Amniotic stem cell (primary cell): ENCODE measurements at regions not wholly inside any gene's neighbourhood (a gene's known extent, or its start where the extent isn't known, plus 50 kb on each side); places are given as distances from the start of the nearest gene placed in this dataset.
"Not testable (repeated sequence)": the region's sequence is repeated elsewhere in the genome, so short reads cannot be mapped to it uniquely, and the experiment has no call there.

Experiments
- DNase-seq: peaks from one replicate; lab custom pipeline; 2025; lab: John Stamatoyannopoulos, UW

DNA sequence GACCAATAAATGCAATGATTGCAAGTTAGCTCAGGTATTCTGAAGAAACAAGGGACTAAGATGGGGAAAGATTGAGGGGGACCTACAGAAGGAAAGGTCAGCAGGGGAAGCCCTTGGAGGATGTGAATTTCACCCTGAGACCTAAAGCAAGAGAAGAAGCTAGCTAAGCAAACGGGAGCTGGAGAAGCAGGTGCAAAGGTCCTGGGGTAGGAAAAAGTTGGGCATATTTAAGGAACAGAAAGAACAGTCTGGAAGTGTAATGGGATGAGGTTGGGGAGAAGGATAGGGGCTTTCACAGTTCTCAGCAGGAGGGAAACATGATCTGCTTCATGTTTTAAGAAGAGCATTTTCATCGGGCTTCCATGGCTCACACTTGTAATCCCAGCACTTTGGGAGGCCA lies 89.7 kb upstream of the SLC45A1 start:
- no peak for DNase-seq

DNA sequence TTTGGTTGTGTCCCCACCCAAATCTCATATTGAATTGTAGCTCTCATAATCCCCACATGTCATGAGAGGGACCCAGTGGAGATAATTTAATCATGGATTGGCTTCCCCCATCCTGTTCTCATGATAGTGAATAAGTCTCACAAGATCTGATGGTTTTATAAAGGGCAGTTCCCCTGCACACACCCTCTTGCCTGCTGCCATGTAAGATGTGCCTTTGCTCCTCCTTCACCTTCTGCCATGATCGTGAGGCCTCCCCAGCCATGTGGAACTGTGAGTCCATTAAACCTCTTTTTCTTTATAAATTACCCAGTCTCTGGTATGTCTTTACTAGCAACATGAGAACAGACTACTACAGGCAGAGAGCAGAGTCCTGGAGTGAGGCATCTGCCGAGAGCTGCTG lies 90.2 kb upstream of the SLC45A1 start:
- not testable (repeated sequence) for DNase-seq

GRCh38 chr1:8226747-8227146 lies 91.2 kb upstream of the SLC45A1 start:
- no peak for DNase-seq

GRCh38 chr1:8226024-8226423 lies 91.9 kb upstream of the SLC45A1 start:
- DNase-seq = not testable (repeated sequence)

DNA sequence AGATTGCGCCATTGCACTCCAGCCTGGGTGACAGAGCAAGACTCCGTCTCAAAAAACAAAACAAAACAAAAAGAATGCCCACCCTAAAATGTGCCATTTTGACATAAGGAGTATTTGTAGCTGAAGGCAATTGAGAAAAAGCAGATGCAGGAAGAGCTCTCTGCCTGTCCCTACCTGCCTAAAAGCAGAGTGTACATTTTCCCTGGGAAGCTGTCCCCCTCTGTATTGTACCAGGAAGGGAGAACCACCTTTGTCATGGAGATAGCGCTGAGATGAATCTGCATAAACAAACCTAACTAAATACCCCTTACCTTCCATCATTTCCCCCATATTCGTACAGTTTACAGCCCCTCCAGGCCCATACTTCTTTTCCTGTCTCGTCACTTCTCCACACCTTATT lies 94.4 kb upstream of the SLC45A1 start:
- no peak for DNase-seq

GRCh38 chr1:8222789-8223188 lies 95.1 kb upstream of the SLC45A1 start:
- DNase-seq = no peak

GRCh38 chr1:8219530-8219929 lies 98.4 kb upstream of the SLC45A1 start:
- DNase-seq = no peak

- DNase-seq = no peak
These were observed 99.4 kb upstream of the SLC45A1 start for GRCh38 chr1:8218351-8219092.

DNA sequence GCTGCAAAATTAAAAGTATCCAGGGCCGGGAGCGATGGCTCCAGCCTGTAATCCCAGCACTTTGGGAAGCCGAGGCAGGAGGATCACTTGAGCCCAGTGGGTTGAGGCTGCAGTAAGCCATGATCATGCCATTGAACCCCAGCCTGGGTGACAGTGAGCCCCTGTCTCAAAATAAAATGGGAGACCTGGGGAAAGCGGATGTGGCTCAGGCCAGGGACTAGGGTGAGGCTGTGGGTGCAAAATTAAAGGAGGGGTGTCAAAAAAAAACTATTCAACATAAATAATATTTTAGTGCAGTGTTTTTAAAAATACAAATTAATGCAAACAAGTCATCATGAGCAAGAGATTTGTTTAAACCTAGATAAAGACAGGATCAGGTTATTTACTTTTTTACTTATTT lies 100.1 kb upstream of the SLC45A1 start:
- no peak for DNase-seq

- DNase-seq = no peak
These were observed 100.8 kb upstream of the SLC45A1 start for GRCh38 chr1:8217011-8217711.

DNA sequence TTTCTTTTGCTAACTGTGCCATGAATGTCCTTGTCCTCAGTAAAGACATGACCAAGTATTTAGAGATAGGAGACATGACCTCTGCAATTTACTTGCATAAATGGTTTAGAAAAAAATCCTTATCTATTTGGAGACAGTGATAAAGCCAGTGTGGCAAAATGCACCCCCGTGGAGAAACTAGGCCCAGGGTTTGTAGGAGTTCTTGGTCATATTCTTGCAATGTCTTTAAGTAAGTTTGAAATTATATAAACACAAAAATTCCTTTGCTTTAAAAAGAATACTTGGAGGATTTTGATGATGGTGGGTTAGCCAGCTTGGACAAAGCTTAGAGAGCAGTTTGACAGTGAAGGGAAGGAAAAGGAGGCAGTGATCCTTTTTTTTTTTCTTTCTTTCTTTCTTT lies 101.9 kb upstream of the SLC45A1 start:
- no peak for DNase-seq

DNA sequence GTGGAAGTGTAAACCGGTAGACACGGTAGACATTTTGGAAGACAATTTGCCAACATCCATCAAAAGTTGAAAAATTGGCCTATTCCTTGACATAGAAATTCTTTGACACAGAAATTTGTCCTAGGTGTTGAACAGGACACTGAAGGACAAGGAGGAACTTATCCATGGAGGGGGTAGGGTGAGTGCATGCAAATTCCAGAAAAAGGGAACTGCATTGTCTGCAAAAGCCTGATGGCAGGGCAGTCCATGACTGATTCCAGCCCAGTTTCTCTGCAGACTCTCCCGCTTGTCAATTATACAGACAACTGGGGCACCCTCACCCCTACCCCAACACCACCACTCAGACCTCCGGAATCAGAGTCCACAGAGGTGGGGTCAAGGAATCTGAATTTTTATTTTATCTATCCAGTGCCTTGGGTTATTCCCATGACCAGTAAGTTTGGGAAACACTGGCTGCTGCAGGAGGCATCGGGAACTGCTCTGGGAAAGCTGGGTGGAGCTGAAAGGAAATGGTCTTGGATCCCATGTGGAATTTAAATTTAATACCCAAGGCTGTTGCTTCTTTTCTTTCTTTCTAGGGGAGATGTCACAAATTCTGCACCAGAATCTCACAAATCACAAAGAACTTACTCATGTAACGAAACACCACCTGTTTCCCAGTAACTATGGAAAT lies 103.3 kb upstream of the SLC45A1 start:
- no peak for DNase-seq

- DNase-seq = no peak
These were observed 104.2 kb upstream of the SLC45A1 start for GRCh38 chr1:8213676-8214075.

DNA sequence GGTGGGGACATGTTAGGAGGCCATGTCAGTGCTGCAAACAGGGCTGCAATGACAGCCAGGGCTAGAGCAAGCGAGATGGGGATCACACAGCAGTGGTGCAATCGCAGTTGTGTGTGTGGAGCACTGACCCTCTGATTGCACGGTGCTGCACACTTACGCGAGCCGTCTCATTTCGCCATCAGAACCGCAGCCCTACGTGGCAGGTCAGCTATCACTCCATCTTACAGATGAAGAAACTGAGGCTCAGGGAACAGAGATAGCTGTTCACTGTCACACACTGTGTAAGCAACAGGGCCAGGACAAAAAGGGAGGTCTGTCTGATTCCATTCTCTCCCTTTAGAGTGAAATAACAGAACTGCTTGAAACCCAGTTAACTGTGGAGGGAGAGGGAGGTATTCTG lies 104.8 kb upstream of the SLC45A1 start:
- no peak for DNase-seq

GRCh38 chr1:8212580-8213031 lies 105.3 kb upstream of the SLC45A1 start:
- DNase-seq = no peak

DNA sequence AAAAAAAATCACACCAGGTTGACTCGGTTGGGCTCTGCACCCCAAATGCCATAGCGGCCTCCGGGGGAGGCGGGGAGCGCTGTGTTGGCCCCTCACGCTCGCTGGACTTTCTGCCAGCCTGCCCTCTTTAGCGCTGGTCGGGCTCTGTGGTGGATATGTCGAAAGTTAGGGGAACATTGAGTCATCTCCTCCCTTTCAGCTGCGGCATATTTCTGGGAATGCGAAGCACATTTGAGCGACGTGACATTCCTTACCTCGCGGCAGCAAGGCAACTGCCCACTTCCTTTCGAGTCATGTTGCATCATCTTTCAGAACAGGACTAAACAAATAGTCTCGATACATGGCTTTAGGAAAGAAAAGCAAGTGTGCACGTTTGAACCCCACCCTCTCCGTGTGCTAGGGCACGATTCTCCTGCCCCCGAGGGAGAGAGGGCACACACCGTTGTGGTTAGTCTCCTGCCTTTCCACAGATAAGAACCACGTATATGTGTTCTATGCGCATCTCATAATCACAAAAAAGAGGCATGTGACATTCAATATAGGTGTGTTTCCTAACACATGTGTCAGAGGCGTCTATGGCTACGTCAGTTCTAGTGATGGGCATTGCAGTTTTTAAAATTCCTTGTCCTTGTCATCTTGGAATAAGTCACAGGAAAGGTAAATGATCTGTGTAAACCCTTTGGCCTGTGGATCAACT lies 105.9 kb upstream of the SLC45A1 start:
- DNase-seq = peak; percentile 93

DNA sequence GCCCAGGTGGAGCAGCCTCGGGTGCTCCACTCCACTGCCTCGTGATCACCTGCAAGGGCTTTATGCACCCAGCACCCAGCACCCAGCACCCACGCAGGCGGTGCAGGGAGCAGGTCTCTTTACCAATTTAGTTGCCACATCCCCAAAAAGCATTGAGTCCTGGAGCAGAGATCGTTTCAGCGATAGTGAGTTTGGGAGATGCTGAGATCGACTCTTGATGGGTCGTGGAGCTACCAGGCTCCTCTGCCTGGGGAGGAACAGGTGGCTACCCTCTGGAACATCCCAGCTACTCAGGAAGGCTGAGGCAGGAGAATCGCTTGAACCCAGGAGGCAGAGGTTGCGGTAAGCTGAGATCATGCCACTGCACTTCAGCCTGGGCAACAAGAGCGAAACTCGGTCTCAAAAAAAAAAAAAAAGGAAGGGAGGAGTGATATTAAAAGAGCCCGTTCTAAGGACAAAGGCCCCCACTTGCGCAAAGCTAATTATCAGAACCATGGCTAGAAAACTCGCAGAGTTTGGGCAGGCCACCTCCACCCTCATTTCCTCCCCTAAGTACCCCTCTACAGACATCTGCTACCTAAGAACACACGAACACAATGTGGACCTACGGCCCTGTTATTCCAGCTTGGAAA lies 106.5 kb upstream of the SLC45A1 start:
- no peak for DNase-seq

GRCh38 chr1:8207202-8207601 lies 110.7 kb upstream of the SLC45A1 start:
- no peak for DNase-seq

- DNase-seq = no peak
These were observed 111.5 kb upstream of the SLC45A1 start for GRCh38 chr1:8206391-8206790.

GRCh38 chr1:8205771-8206170 lies 112.1 kb upstream of the SLC45A1 start:
- no peak for DNase-seq

DNA sequence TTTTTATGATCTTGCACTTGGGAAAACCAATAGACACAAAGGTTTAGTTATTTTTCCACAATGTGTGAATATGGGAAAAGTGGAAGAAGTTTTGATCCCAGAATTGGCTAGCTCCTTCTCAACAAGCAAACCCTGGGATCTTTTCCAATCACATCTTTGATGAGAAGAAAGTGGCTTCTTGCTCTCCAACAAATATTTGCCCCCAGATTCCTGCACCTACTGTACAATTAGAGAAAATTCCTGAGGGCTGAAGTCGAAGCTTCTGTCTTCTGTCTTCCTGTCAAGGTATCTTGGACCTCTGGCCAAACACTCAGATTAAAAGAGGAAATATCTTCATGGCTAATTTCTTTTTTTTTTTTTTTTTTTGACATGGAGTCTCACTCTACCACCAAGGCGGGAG lies 113.1 kb upstream of the SLC45A1 start:
- DNase-seq = no peak

- no peak for DNase-seq
These were observed 114.4 kb upstream of the SLC45A1 start for GRCh38 chr1:8203551-8203950.
